Astrocyte of the cerebellum (primary cell): ENCODE measurements at regions not wholly inside any gene's neighbourhood (a gene's known extent, or its start where the extent isn't known, plus 50 kb on each side); places are given as distances from the start of the nearest gene placed in this dataset.
"Not testable (repeated sequence)": the region's sequence is repeated elsewhere in the genome, so short reads cannot be mapped to it uniquely, and the experiment has no call there.

ENCODE experiments used
- DNase-seq: peaks from one replicate; pipeline ENCODE4 v3.0.0-alpha.2; 2011; ENCODE audit warnings: low read depth
- H3K4me3 ChIP-seq: 2 replicates; pipeline ENCODE4 v1.5.1; 2011; ENCODE audit warnings: mild to moderate bottlenecking, low read depth, low read length, moderate library complexity
- CTCF ChIP-seq: IDR thresholded peaks from 2 replicates; pipeline ENCODE4 v1.5.1; 2012; ENCODE audit warnings: low read length, low read depth, moderate library complexity, mild to moderate bottlenecking; ENCODE audit errors: missing control alignments
- in situ Hi-C: cut with HindIII; loops from 2 replicates; pipeline ENCODE4 v1.10.0; 2017; ENCODE audit warnings: low sequenced_read_pairs

- in situ Hi-C loops = no loop called here
- H3K4me3 ChIP-seq = no peak overlapping the region
- no peak for TF ChIP-seq CTCF
- no peak for DNase-seq
Measured at GRCh38 chr3:18562364-18563154, 137.4 kb upstream of the SATB1 start.

GRCh38 chr3:18559331-18559842, 134.2 kb upstream of the SATB1 start:
- H3K4me3 ChIP-seq = no peak overlapping the region
- TF ChIP-seq CTCF = peak; percentile 82

GRCh38 chr3:18558507-18558906, 133.4 kb upstream of the SATB1 start:
- TF ChIP-seq CTCF = no peak
- no peak for DNase-seq
- no peak overlapping the region for H3K4me3 ChIP-seq
- in situ Hi-C loops = no loop called here

More at GRCh38 chr3:18559331-18559842, 134.2 kb upstream of the SATB1 start:
- in situ Hi-C loops = no loop called here
- DNase-seq = peak; percentile 6

- in situ Hi-C loops = no loop called here
- no peak overlapping the region for H3K4me3 ChIP-seq
- no peak for TF ChIP-seq CTCF
Measured at GRCh38 chr3:18557216-18557615, 132.1 kb upstream of the SATB1 start.

GRCh38 chr3:18556503-18557135, 131.5 kb upstream of the SATB1 start:
- in situ Hi-C loops = no loop called here
- no peak for TF ChIP-seq CTCF
- peak; percentile 4 for DNase-seq
- H3K4me3 ChIP-seq = no peak overlapping the region

More at GRCh38 chr3:18557216-18557615, 132.1 kb upstream of the SATB1 start:
- no peak for DNase-seq

GRCh38 chr3:18556001-18556408, 130.9 kb upstream of the SATB1 start:
- no peak for TF ChIP-seq CTCF
- DNase-seq = no peak
- no peak overlapping the region for H3K4me3 ChIP-seq
- in situ Hi-C loops = no loop called here

- H3K4me3 ChIP-seq, in situ Hi-C loops, DNase-seq: not testable (repeated sequence)
Measured at GRCh38 chr3:18552579-18553105, 127.5 kb upstream of the SATB1 start.
